Esophagus squamous epithelium (tissue), 5 donors: ENCODE measurements at regions not wholly inside any gene's neighbourhood (a gene's known extent, or its start where the extent isn't known, plus 50 kb on each side); places are given as distances from the start of the nearest gene placed in this dataset.

Experiments
- DNase-seq: peaks from one replicate; lab custom pipeline; 2025; lab: John Stamatoyannopoulos, UW
- H3K27ac ChIP-seq, 4 donors: fragments of 200-600 bp; sonication (generic); one replicate each; pipeline ENCODE4 v1.5.1; 2016 to 2019; ENCODE audit warnings: mild to moderate bottlenecking in 1 of 4
- H3K27me3 ChIP-seq, 4 donors: fragments of 200-600 bp; sonication (generic); 1 replicate in 3 of 4; 2 replicates in 1 of 4; pipeline versions ENCODE4 v1.5.1 to v1.6.0; 2017 to 2021; ENCODE audit warnings: antibody characterized with exemption in 1 of 4
- H3K36me3 ChIP-seq, 3 donors: fragments of 200-600 bp; sonication (generic); one replicate each; pipeline ENCODE4 v1.5.1; 2016 to 2019
- H3K4me1 ChIP-seq, 3 donors: fragments of 200-600 bp; sonication (generic); one replicate each; pipeline ENCODE4 v1.5.1; 2017 to 2019
- H3K4me3 ChIP-seq, 4 donors: fragments of 200-600 bp; sonication (generic); 1 replicate in 3 of 4; 2 replicates in 1 of 4; pipeline ENCODE4 v1.5.1; 2016 to 2019; ENCODE audit warnings: mild to moderate bottlenecking in 2 of 4, moderate library complexity in 1 of 4
- H3K9me3 ChIP-seq, 3 donors: fragments of 200-600 bp; sonication (generic); one replicate each; pipeline ENCODE4 v1.5.1; 2016 to 2019
- POLR2A ChIP-seq, 4 donors: fragments of 450-650 bp; IDR thresholded peaks; one replicate each; pipeline ENCODE4 v1.6.1; 2017; ENCODE audit warnings: antibody characterized with exemption in 4 of 4, mild to moderate bottlenecking in 4 of 4, moderate library complexity in 3 of 4
- WGBS, 2 donors: methylation state at CpG; one replicate each; pipeline ENCODE4 v1.1.5; 2018; 5-methylcytosine and 5-hydroxymethylcytosine counted together
- intact Hi-C: fragments of 100-400 bp; cut with DNase I; formaldehyde crosslinking; loops from one replicate; pipeline ENCODE4 v1.15.0; 2022
- TF ChIP-seq, protein P1 (sequence below), 6 experiments: fragments of 450-650 bp in 4 of 6; fragments of 200-600 bp in 2 of 6; sonication (generic) in 2 of 6; IDR thresholded peaks; one replicate each; pipeline ENCODE4 v1.5.1; 2016 to 2019; ENCODE audit warnings: antibody characterized with exemption in 6 of 6, mild to moderate bottlenecking in 4 of 6, moderate library complexity in 4 of 6
- donor health status: DM: yes; HTN: yes; CAD: no.

DNA sequence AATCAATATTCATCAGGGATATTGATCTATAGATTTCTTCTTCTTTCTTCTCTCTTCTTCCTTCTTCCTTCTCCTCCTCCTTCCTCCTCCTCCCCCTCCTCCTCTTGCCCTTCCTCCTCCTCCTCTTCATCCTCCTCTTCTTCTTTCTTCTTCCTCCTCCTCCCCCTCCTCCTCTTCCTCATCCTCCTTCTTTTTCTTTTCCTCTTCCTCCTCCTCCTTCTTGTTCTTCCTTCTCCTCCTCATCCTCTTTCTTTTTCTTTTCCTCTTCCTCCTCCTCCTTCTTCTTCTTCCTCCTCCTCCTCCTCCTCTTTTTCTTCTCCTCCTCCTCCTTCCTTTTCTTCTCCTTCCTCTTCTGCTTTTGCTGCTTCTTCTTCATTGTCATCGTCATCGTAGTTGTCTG lies 52.4 kb upstream of the SERINC1 start:
- peaks cover 0 to 3% (median 0%) of the 10 kb centered on the region in 3 donors for H3K9me3 ChIP-seq
- H3K27me3 ChIP-seq, result peaks cover 0 to 13% (median 0%) of the 10 kb centered on the region in 4 donors
- DNase-seq, result no peak
- WGBS, 2 donors, result 10 to 34% methylated on average over 2 of the region's 2 CpGs
- TF ChIP-seq, protein P1, sequence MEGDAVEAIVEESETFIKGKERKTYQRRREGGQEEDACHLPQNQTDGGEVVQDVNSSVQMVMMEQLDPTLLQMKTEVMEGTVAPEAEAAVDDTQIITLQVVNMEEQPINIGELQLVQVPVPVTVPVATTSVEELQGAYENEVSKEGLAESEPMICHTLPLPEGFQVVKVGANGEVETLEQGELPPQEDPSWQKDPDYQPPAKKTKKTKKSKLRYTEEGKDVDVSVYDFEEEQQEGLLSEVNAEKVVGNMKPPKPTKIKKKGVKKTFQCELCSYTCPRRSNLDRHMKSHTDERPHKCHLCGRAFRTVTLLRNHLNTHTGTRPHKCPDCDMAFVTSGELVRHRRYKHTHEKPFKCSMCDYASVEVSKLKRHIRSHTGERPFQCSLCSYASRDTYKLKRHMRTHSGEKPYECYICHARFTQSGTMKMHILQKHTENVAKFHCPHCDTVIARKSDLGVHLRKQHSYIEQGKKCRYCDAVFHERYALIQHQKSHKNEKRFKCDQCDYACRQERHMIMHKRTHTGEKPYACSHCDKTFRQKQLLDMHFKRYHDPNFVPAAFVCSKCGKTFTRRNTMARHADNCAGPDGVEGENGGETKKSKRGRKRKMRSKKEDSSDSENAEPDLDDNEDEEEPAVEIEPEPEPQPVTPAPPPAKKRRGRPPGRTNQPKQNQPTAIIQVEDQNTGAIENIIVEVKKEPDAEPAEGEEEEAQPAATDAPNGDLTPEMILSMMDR (IDR thresholded peaks at IDR 0.05), result no peak
- TF ChIP-seq POLR2A (IDR thresholded peaks at IDR 0.05), result no peak
- no peak overlapping the region for H3K27ac ChIP-seq
- H3K36me3 ChIP-seq, result no peaks in the 10 kb centered on the region
- no peak overlapping the region for H3K4me3 ChIP-seq
- no peaks in the 10 kb centered on the region for H3K4me1 ChIP-seq
- intact Hi-C loops, result no loop called here

DNA sequence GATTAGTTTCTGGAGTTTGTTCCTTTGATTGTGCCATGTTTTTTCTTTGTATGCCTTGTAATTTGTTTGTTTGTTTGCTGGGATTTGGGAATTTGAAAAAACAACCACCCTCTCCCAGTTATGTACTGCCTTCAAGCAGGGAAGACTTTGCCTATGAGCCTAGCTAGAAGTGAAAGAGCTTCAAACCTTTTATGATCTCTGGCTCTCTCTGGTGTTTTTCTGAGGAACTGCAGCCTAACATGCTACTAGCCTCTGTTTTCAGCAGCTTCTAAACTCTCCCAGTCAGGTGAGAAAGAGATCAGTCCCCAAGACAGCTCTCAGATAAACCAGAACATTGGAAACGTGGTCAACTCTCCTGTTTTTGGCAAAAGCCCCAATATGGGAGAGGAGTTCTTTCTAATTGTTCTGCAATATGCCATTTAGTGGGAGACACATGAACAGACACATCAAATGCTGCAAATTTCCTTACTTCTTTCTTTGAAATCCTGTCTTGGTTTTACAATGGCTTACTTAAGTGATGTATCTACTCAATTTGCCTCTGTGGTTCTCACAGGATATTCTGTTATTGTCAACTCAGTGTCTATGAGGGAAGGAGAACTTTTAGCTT lies 58.9 kb upstream of the SERINC1 start:
- Histone ChIP-seq H3K36me3 (no peaks in the 10 kb centered on the region), H3K27me3 (peaks cover 0 to 28% (median 0%) of the 10 kb centered on the region in 4 donors), H3K9me3 (peaks cover 0 to 3% (median 0%) of the 10 kb centered on the region in 3 donors), H3K4me1 (no peaks in the 10 kb centered on the region), H3K4me3 (no peak overlapping the region), H3K27ac (no peak overlapping the region)
- intact Hi-C loops, result no loop called here
- 0 to 7% methylated on average over 1 of the region's 1 CpG for WGBS, 2 donors
- no peak for DNase-seq
- TF ChIP-seq, protein P1 (IDR thresholded peaks at IDR 0.05), result peak; percentile 47 to 90 (median 86)
- TF ChIP-seq POLR2A (IDR thresholded peaks at IDR 0.05), result no peak

DNA sequence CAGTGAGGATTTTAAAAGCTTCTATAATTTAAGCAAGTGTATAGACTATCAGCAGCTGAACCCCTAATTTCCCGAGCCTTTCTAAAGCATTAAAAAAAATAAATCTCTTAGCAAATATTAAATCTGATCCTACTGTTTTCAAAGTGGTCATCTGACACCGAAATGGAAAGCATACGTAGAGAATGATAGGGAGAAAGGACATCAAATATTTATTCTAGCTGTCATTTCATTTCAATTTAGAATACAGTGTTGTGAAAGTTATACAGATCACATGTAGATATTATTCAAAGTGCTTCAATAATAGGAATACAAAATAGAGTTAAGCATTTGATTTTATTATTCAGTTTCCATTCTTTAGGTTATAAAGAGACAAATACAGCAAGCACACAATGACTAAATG lies 61.9 kb upstream of the PKIB start:
- H3K36me3 ChIP-seq, result no peaks in the 10 kb centered on the region
- no peak overlapping the region for H3K4me3 ChIP-seq
- no peaks in the 10 kb centered on the region for H3K9me3 ChIP-seq
- intact Hi-C loops, result no loop called here
- DNase-seq, result no peak
- no peaks in the 10 kb centered on the region for H3K27me3 ChIP-seq
- H3K27ac ChIP-seq, result no peak overlapping the region
- WGBS, 2 donors, result 44 to 46% methylated on average over 3 of the region's 3 CpGs
- TF ChIP-seq, protein P1 (IDR thresholded peaks at IDR 0.05), result no peak
- TF ChIP-seq POLR2A (IDR thresholded peaks at IDR 0.05), result no peak
- H3K4me1 ChIP-seq, result no peaks in the 10 kb centered on the region

DNA sequence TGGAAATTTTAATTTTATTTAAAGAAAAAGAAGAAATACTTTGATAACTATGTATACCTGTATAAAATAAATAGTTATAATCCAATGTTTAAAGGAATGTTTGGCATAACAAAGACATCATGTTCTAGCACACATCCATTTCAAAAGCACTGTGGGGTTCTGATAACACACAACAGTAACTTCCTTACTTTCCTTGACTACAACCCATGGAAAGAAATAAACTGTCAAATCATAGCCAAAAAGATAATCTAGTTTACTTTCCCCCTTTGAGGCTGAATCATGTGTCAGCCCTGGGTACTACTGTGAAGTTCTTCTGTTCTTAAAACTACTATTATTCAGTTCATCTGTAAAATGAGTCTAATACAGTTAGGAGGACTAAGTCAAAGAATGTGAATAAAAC lies 61.4 kb upstream of the PKIB start:
- H3K36me3 ChIP-seq, result no peaks in the 10 kb centered on the region
- DNase-seq, result no peak
- no peaks in the 10 kb centered on the region for H3K4me1 ChIP-seq
- H3K9me3 ChIP-seq, result no peaks in the 10 kb centered on the region
- intact Hi-C loops, result no loop called here
- H3K27me3 ChIP-seq, result no peaks in the 10 kb centered on the region
- H3K4me3 ChIP-seq, result no peak overlapping the region
- TF ChIP-seq, protein P1 (IDR thresholded peaks at IDR 0.05), result no peak
- TF ChIP-seq POLR2A (IDR thresholded peaks at IDR 0.05), result no peak
- no peak overlapping the region for H3K27ac ChIP-seq

DNA sequence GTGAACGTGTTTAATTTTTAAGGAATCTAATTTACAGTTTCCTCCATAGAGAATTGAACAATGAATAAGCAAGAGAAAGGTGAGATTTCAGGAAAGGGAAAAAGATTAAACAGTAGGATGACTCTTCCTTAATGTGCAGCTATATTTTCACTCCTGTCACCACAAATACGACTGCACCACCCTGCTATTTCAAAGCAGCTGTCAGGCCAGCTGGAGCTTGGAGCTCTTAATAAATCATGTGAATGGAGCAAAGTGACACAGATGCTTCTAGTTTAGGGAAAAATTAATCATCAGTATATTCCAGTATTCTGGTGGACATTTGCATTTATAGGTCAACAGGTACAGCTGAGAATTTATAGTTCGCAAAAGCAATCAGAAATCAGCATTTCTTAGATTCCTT lies 56.5 kb upstream of the PKIB start:
- TF ChIP-seq POLR2A (IDR thresholded peaks at IDR 0.05), result no peak
- TF ChIP-seq, protein P1 (IDR thresholded peaks at IDR 0.05), result no peak
- Histone ChIP-seq H3K36me3 (no peaks in the 10 kb centered on the region), H3K9me3 (no peaks in the 10 kb centered on the region), H3K27me3 (no peaks in the 10 kb centered on the region), H3K27ac (no peak overlapping the region), H3K4me1 (peaks cover 0 to 10% (median 0%) of the 10 kb centered on the region in 3 donors), H3K4me3 (no peak overlapping the region)
- 60 to 63% methylated on average over 3 of the region's 3 CpGs for WGBS, 2 donors
- intact Hi-C loops, result no loop called here
- no peak for DNase-seq
